CMK (cell line): ENCODE measurements at regions not wholly inside any gene's neighbourhood (a gene's known extent, or its start where the extent isn't known, plus 50 kb on each side); places are given as distances from the start of the nearest gene placed in this dataset.

Experiments used
- DNase-seq: peaks from one replicate; pipeline ENCODE4 v3.0.0-alpha.2; 2010; ENCODE audit warnings: low read depth

- DNase-seq: no peak
Observed at GRCh38 chr20:4559106-4559505, 127.2 kb upstream of the PRNP start.

- no peak for DNase-seq
Observed at GRCh38 chr20:4556781-4557180, 129.5 kb upstream of the PRNP start.

GRCh38 chr20:4555188-4555890 lies 130.9 kb upstream of the PRNP start:
- no peak for DNase-seq

GRCh38 chr20:4554346-4554745 lies 131.9 kb upstream of the PRNP start:
- DNase-seq: no peak

- no peak for DNase-seq
Observed at GRCh38 chr20:4552075-4552640, 134.1 kb upstream of the PRNP start.

GRCh38 chr20:4550740-4551139 lies 135.5 kb upstream of the PRNP start:
- DNase-seq: no peak

- DNase-seq: no peak
Observed at GRCh38 chr20:4549711-4550259, 136.5 kb upstream of the PRNP start.

GRCh38 chr20:4548552-4548951 lies 137.7 kb upstream of the PRNP start:
- no peak for DNase-seq

GRCh38 chr20:4546786-4547185 lies 139.5 kb upstream of the PRNP start:
- DNase-seq: no peak

GRCh38 chr20:4546342-4546741 lies 139.9 kb upstream of the PRNP start:
- no peak for DNase-seq

- no peak for DNase-seq
Observed at GRCh38 chr20:4545526-4545925, 140.7 kb upstream of the PRNP start.

GRCh38 chr20:4544765-4545164 lies 141.5 kb upstream of the PRNP start:
- DNase-seq: no peak

GRCh38 chr20:4542270-4542669 lies 144.0 kb upstream of the PRNP start:
- no peak for DNase-seq

- DNase-seq: no peak
Observed at GRCh38 chr20:4534315-4534714, 151.9 kb upstream of the PRNP start.

- DNase-seq: no peak
Observed at GRCh38 chr20:4533368-4534133, 152.7 kb upstream of the PRNP start.

GRCh38 chr20:4532772-4533171 lies 153.5 kb upstream of the PRNP start:
- no peak for DNase-seq

GRCh38 chr20:4524792-4525191 lies 161.5 kb upstream of the PRNP start:
- DNase-seq: no peak

- no peak for DNase-seq
Observed at GRCh38 chr20:4524307-4524706, 161.9 kb upstream of the PRNP start.

GRCh38 chr20:4522310-4522709 lies 163.9 kb upstream of the PRNP start:
- no peak for DNase-seq

- DNase-seq: no peak
Observed at GRCh38 chr20:4521170-4521968, 164.9 kb upstream of the PRNP start.

- DNase-seq: peak; percentile 8
Observed at GRCh38 chr20:4519534-4519933, 166.7 kb upstream of the PRNP start.

GRCh38 chr20:4516876-4517275 lies 169.4 kb upstream of the PRNP start:
- DNase-seq: no peak
